Activated naive CD8-positive, alpha-beta T cell treated with anti-CD3 and anti-CD28 coated beads, Interleukin-2, amount 50 U/mL, for 16 hours (primary cell): ENCODE measurements at regions not wholly inside any gene's neighbourhood (a gene's known extent, or its start where the extent isn't known, plus 50 kb on each side); places are given as distances from the start of the nearest gene placed in this dataset.
"Not testable (repeated sequence)": the region's sequence is repeated elsewhere in the genome, so short reads cannot be mapped to it uniquely, and the experiment has no call there.

Experiments
- DNase-seq: peaks from one replicate; pipeline ENCODE4 v3.0.0-alpha.2; 2020; ENCODE audit warnings: low read depth, low spot score

DNA sequence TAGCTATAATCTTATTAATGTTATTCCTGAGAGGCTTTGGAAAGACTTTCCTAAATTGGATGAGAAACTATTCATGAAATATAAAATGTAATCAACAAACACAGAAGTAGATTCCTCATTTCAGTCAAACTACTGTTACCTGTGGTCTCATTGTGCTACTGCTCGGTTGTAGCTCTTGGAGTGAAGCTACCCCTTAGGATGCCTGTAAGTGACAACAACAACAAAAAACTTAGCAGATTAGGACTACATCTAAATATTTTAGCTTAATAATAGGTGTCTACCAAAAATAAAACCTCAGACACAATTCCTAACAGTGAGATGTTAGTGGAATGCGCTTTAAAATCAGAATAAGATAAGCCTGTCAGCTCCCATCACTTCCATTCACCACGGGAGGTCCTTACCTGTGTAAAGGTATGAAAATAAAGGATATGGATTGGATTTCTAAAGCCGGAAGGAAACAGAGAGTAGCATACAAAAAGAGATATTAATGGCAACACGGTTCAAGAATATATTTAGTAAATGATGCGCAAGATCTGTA lies 369.2 kb downstream of the OSTF1 start:
- DNase-seq: no peak

DNA sequence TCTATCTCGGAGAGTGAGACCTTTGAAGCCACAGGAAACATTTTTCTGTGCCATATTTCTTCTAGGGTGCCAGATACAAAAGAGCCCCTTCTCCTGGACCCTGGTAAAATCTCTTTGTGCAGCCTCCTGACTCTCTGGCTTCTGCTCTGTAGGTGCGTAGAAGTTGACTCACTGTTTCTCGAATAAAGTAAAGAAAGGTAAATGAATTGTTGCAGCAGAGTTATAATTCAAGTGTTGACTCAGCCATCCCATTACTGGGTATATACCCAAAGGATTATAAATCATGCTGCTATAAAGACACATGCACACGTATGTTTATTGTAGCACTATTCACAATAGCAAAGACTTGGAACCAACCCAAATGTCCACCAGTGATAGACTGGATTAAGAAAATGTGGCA lies 371.0 kb downstream of the OSTF1 start:
- not testable (repeated sequence) for DNase-seq

DNA sequence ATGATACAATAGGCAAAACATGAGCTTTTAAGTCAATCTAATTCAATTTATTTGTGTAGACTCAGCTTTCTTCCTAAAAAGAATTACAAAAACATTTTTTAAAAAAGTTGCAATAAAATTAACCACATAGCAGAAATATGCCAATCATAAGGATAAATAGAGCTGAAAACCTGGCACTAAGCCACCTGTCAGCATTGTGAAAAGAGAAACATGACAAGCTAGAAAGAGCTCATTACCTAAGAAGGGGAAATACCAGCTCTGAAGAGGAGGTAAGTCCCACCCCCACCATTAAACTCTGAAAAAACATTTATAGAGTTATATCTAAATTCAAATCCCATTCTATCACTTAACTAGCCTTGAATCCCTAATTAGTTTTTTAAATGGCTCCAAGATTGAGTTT lies 372.9 kb downstream of the OSTF1 start:
- no peak for DNase-seq

DNA sequence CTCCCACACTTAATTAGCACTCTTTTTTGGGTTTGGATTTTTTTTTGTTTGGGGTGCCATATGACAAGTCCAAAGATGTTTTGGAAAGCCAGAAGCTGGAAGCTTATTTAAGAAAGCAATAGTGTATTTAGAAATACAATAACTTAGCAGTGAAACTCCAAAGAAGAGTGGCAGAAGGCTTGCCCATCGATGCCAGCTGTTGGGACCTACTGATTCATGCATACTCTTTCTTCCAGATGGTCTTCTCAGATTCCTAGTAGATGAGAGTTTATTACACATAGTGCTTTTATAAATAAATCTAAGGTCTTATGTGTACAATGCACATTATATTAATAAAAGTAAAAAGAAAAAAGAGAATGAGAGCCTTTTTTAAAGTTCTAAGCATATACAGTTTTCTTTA lies 374.6 kb downstream of the OSTF1 start:
- no peak for DNase-seq

DNA sequence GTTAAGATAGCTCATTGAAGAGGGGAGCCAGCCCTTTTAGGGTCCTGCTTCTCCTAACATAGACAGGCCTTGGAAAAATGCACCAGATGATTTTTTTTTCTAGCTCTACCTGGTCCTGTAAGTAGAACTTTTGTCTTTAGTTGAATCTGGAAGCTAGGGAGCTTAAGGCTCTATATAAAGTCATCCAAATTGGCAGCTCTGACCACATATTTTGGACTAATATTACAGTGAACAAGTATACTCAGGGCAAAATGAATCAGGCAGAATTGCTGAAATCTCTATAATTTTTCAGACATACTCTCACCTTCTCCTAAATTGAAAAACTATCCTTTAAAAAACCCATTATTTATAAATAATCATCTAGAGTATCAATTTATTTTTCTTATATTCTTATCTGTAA lies 375.6 kb downstream of the OSTF1 start:
- no peak for DNase-seq

DNA sequence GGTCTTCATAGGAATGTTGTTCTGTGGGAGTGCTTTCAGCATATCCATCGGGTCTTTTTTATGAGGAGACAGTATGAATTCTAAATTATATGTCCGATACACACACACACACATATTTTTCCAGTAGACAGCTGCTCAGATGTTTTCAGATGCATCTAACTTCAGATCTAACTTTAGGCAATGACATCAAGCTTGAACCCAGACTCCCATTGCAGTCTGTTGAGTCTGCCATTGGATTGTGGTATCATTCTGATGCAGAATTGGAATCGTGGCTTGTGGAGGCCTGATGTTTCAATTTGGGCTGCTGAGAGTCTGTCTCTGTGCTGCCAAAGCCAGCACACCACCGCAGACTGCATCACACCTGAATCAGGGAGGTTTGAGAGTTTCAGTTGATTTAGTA lies 376.4 kb downstream of the OSTF1 start:
- DNase-seq: no peak

GRCh38 chr9:75467142-75467541 lies 378.8 kb downstream of the OSTF1 start:
- DNase-seq: no peak

DNA sequence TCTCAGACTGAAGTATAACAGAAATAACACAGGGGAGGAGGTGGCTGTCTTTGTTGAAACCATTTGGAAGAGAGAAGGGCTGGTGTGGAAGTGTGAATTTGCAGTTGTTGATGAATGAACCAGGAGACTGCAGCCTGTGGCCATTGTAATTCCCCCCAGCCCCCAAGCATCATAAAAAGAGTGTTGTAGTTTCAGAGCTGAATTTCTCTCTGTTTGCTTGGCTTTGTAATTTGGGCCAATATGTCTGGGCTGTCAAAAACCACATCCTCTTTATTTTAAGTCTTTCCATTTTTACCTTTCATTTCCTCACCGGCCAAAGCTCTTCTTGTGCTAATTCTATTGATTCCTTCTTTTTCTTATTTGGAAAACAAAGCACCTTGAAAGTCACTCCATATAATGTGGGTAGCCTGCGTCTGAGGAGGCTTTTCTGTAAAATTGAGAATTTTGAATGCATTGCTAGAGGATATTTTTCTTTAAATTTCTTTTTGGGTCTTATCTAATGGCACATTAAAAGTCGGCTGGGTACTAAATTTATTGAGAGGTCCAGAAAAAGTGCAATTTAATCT lies 383.3 kb downstream of the OSTF1 start:
- DNase-seq: no peak

GRCh38 chr9:75482566-75482965 lies 394.3 kb downstream of the OSTF1 start:
- DNase-seq: no peak

DNA sequence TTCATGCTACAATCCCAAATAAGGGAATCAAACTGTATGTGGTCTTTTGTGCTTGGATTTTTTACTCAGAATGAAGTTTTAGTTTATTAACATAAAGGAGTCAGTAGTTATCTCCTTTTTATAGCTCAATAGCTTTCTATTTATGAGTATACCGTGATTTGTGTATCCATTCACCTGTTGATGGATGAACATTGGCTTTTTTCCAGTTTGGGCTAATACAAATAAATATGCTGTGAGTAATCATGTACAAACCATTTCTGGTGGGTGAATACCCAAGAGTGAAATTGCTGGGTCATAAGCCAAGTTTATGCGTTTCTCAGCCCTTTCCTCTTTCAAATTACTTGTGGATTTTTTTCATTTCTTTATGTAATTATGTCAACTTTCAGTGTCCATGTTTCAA lies 395.3 kb downstream of the OSTF1 start:
- no peak for DNase-seq

GRCh38 chr9:75487856-75488718 lies 399.8 kb downstream of the OSTF1 start:
- no peak for DNase-seq

- DNase-seq: no peak
Measured at GRCh38 chr9:75488719-75489110, 400.4 kb downstream of the OSTF1 start.

GRCh38 chr9:75490326-75490725 lies 400.1 kb upstream of the PCSK5 start:
- no peak for DNase-seq

- DNase-seq: no peak
Measured at GRCh38 chr9:75491533-75491932, 398.9 kb upstream of the PCSK5 start.

- DNase-seq: no peak
Measured at GRCh38 chr9:75499812-75500211, 390.7 kb upstream of the PCSK5 start.

DNA sequence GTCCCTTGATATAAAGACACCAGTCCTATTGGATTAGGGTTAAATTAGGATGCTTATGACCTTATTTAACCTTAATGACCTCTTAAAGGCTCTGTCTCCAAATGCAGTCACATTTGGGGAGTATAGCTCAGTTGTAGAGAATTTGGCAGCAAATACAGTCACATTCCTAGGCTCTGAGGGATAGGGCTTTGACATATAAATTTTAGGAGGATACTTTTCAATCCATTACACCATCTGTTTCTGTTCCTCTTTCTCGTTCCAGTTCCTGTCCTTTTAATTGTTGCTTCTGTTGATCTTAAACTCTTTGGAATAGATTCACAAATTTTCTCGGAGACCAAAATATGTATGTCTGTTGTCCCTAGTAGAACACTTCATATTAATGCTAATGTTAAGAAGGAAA lies 390.0 kb upstream of the PCSK5 start:
- no peak for DNase-seq

GRCh38 chr9:75500940-75501339 lies 389.5 kb upstream of the PCSK5 start:
- not testable (repeated sequence) for DNase-seq

- no peak for DNase-seq
Measured at GRCh38 chr9:75504721-75505120, 385.8 kb upstream of the PCSK5 start.

- no peak for DNase-seq
Measured at GRCh38 chr9:75505654-75506053, 384.8 kb upstream of the PCSK5 start.

DNA sequence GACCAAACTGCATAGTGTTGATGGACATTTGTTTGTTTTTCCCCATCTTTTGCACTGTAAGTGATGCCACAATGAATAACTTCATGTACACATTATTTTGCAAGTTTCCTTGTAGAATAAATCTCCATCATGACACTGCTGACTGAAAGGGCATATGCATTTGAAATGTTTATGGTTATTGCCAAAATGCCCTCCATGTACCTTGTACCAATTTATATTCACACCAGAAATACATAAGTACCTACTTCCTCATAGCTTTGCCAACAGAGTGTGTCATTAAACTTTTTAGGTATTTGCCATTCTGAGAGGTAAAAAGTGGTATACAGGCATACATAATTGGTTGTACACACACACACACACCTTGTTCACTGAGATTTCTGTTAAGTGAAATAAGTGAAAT lies 361.0 kb upstream of the PCSK5 start:
- DNase-seq: no peak

- DNase-seq: no peak
Measured at GRCh38 chr9:75531588-75531987, 358.9 kb upstream of the PCSK5 start.

DNA sequence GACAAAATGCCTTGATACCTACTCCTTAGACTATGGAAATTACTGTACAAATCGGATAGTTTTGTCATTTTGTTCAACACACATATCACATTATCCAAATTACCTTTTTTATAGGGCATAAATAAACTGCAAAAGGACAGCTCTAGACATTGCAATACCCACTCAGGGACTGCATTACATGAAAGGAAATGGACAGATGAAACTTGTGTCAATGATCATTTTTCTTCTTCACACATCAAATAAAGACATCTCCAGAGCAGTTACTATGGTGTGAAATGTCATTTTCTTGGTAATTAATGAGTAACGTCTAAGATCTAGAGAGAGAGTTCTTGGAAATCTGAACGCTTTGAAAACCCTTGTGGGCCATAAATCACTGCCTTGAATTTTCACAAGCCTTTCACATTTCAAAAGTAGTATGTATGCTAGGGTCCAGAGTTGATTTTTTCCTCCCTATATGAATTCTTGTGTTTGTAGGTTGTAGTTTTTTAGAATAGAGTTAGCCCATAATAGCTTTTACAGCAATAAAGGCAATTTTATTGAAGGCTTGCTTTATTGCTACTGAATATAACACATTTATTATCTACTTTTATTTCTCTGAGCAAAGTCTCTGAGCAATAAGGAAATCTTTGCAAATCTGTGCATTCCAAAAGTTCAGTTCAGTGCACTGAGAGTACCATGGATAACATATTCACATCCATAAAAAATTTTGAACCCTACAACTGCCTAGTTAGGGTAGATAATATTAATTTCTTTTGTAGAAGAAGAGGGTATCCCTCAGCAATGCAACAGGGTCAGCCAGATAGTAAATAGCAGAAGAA lies 358.0 kb upstream of the PCSK5 start:
- DNase-seq: no peak
